ENCODE measurements at regions not wholly inside any gene's neighbourhood (a gene's known extent, or its start where the extent isn't known, plus 50 kb on each side); places are given as distances from the start of the nearest gene placed in this dataset.
A peak's percentile ranks its signal among the peaks of the same experiment; 100 is the strongest.

- TF ChIP-seq EZH2 (optimal IDR thresholded peaks at IDR 0.05; ENCODE audit: low read depth, low read length) = no peak
- TF ChIP-seq CTCF (IDR thresholded peaks at IDR 0.05; ENCODE audit: low read length) = peak; percentile 69
These were observed 206.1 kb downstream of the HAPSTR1 start for GRCh38 chr16:9297437-9298113.
